Neural crest cell (in vitro differentiated cells): ENCODE measurements at regions not wholly inside any gene's neighbourhood (a gene's known extent, or its start where the extent isn't known, plus 50 kb on each side); places are given as distances from the start of the nearest gene placed in this dataset.
"Not testable (repeated sequence)": the region's sequence is repeated elsewhere in the genome, so short reads cannot be mapped to it uniquely, and the experiment has no call there.

Experiments
- DNase-seq: peaks from one replicate; pipeline ENCODE4 v3.0.0; 2021; ENCODE audit warnings: low read depth, mixed read lengths, low spot score
- H3K27ac Mint-ChIP-seq: one replicate; pipeline ENCODE4 v1.8.0; 2021; ENCODE audit warnings: mild to moderate bottlenecking, mixed read lengths; ENCODE audit not compliant: unreplicated experiment
- H3K27me3 Mint-ChIP-seq: 2 replicates; pipeline ENCODE4 v1.8.0; 2021; ENCODE audit warnings: low read depth, mild to moderate bottlenecking, mixed read lengths
- H3K36me3 Mint-ChIP-seq: 2 replicates; pipeline ENCODE4 v1.8.0; 2021; ENCODE audit warnings: low read depth, mild to moderate bottlenecking, mixed read lengths
- H3K4me1 Mint-ChIP-seq: 2 replicates; pipeline ENCODE4 v1.8.0; 2021; ENCODE audit warnings: mixed read lengths
- H3K4me3 Mint-ChIP-seq: one replicate; pipeline ENCODE4 v1.8.0; 2021; ENCODE audit warnings: mild to moderate bottlenecking, mixed read lengths
- H3K9me3 Mint-ChIP-seq: 2 replicates; pipeline ENCODE4 v1.8.0; 2021; ENCODE audit warnings: mixed read lengths
- TF ChIP-seq, protein P1 (sequence below): fragments of 200-600 bp; sonication (generic); conservative IDR thresholded peaks from 2 replicates; pipeline ENCODE4 v1.5.0; 2021; ENCODE audit warnings: antibody characterized with exemption, mild to moderate bottlenecking

DNA sequence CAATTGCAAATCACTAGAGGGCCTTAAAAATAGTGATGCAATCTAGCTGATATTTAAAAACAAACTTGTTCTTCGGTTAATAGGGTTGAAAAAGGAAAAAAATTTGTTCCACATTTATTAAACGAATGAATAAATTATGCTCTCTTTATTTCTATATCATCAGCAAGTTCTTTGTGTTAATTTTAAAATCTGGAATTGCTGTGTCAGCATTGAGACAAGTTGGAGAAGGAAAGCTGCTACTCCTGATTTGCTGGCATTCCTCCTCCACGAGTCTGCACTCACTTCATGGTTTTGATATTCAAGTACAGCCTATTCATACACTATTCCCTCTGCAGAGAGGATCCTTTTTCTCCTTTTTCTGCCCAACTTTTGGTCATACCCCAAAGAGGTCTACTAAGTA, 117.6 kb downstream of the MRPL39 start:
- H3K9me3 Mint-ChIP-seq: no peaks in the 10 kb centered on the region
- H3K27ac Mint-ChIP-seq: no peak overlapping the region
- DNase-seq: no peak
- H3K27me3 Mint-ChIP-seq: no peaks in the 10 kb centered on the region
- H3K4me3 Mint-ChIP-seq: no peak overlapping the region
- TF ChIP-seq, protein P1, sequence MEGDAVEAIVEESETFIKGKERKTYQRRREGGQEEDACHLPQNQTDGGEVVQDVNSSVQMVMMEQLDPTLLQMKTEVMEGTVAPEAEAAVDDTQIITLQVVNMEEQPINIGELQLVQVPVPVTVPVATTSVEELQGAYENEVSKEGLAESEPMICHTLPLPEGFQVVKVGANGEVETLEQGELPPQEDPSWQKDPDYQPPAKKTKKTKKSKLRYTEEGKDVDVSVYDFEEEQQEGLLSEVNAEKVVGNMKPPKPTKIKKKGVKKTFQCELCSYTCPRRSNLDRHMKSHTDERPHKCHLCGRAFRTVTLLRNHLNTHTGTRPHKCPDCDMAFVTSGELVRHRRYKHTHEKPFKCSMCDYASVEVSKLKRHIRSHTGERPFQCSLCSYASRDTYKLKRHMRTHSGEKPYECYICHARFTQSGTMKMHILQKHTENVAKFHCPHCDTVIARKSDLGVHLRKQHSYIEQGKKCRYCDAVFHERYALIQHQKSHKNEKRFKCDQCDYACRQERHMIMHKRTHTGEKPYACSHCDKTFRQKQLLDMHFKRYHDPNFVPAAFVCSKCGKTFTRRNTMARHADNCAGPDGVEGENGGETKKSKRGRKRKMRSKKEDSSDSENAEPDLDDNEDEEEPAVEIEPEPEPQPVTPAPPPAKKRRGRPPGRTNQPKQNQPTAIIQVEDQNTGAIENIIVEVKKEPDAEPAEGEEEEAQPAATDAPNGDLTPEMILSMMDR: no peak
- no peaks in the 10 kb centered on the region for H3K4me1 Mint-ChIP-seq
- no peaks in the 10 kb centered on the region for H3K36me3 Mint-ChIP-seq

DNA sequence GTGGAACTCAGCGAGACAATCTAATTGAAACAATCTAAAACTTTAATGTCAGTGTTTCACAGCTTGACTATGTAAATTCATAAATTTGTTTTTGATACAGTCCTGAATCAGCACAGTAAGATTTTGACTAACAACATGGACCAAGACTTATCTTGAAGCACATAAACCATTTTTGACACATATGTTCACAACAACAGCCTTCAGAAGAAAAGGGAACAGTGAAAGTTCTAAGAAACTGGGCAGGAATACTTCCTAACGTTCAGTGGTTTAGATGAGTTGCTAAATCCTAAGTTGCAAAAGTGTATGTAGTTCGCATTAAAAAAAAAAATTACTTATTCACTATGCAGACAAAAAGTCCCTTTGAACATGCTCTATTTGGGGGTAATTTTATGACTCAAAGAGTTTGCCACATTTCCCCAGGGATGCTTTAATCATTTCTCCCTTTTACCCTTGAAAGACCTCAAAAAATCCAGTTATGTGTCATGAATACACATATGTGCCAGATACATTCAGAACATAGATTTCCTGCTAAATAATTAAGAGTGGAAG, 120.2 kb downstream of the MRPL39 start:
- no peak for DNase-seq
- Mint-ChIP-seq H3K9me3 (peaks cover 6% of the 10 kb centered on the region), H3K36me3 (peaks cover under 1% of the 10 kb centered on the region), H3K27ac (no peak overlapping the region), H3K4me3 (no peak overlapping the region), H3K4me1 (no peaks in the 10 kb centered on the region), H3K27me3 (no peaks in the 10 kb centered on the region)
- TF ChIP-seq, protein P1: no peak

DNA sequence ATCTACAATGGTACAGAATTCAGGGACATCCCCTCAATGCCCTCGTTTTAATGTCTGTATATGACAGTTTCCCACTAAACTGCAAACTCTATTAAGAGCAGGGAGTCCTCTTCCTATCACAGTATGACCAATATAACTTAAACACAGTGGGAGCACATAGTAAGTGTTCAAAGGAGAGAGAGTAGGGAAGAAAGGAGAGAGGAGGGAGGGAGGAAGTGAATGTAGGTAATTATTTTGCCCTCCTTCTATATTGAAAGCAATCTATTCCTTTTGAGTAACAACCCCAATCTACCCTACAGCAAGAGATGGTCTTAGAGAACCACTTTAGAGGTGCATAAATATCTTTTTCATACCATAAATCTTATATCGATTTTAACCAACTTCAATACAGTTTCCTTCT, 121.4 kb downstream of the MRPL39 start:
- TF ChIP-seq, protein P1: no peak
- Mint-ChIP-seq H3K4me3 (no peak overlapping the region), H3K4me1 (no peaks in the 10 kb centered on the region), H3K36me3 (peaks cover 11% of the 10 kb centered on the region), H3K27me3 (no peaks in the 10 kb centered on the region), H3K27ac (no peak overlapping the region), H3K9me3 (peaks cover 16% of the 10 kb centered on the region)
- DNase-seq: no peak

DNA sequence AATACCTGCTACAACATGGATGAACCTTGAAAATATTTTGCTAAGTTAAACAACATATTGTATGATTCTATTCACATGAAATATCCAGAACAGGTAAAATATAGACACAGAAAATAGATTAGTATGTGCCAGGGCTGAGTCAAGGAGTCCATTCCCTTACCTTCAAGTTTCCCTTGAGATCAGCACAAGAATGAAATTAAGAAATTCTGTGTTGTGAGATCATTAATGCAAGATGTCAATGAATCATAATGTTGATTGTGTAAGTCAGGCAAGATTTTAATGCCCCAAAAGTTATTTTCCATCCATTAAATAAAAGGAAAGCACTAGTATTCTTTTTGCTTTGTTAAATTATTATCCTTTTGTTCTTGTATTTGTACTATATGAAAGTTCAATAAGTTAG, 139.4 kb downstream of the MRPL39 start:
- Mint-ChIP-seq H3K27ac (no peak overlapping the region), H3K9me3 (no peaks in the 10 kb centered on the region), H3K4me3 (no peak overlapping the region), H3K36me3 (no peaks in the 10 kb centered on the region), H3K27me3 (no peaks in the 10 kb centered on the region), H3K4me1 (no peaks in the 10 kb centered on the region)
- no peak for DNase-seq
- TF ChIP-seq, protein P1: no peak

DNA sequence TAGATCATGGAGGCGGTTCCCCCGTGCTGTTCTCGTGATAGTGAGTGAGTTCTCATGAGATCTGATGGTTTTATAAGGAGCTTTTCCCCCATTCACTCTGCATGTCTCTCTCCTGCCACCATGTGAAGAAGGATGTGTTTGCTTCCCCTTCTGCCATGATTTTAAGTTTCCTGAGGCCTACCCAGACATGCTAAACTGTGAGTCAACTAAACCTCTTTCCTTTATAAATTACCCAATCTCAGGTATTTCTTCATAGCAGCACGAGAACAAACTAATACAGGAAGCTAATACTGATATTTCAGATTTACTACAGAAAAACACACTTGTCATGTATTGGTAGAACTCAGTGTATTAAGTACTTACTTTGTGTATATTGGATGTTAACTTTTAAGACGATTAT, 140.2 kb downstream of the MRPL39 start:
- not testable (repeated sequence) for H3K4me1 Mint-ChIP-seq, H3K27ac Mint-ChIP-seq, H3K27me3 Mint-ChIP-seq, DNase-seq, H3K4me3 Mint-ChIP-seq, H3K9me3 Mint-ChIP-seq, H3K36me3 Mint-ChIP-seq

DNA sequence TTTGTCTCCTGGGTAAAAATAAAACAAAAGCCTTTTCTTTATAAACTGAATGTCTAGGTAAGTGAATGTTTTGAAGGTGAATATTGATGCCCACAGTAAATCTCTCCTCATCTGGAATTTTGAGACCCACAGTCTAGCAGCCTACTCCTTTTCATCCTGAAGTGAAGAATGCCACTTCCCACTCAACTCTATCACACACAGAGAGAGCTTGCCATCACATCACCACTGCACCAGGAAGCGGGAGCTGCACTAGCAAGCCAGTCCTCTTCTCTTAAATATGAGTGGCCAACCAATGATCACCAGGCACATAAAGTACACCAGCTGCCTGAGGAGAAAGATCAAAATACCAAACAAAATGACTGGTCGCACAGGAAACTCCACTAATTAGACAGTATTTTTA, 140.8 kb downstream of the MRPL39 start:
- H3K27ac Mint-ChIP-seq: no peak overlapping the region
- TF ChIP-seq, protein P1: no peak
- H3K4me3 Mint-ChIP-seq: no peak overlapping the region
- DNase-seq: no peak
- no peaks in the 10 kb centered on the region for H3K4me1 Mint-ChIP-seq
- no peaks in the 10 kb centered on the region for H3K9me3 Mint-ChIP-seq
- H3K36me3 Mint-ChIP-seq: no peaks in the 10 kb centered on the region
- H3K27me3 Mint-ChIP-seq: no peaks in the 10 kb centered on the region
